Sigmoid colon (tissue), 6 donors: ENCODE measurements at regions not wholly inside any gene's neighbourhood (a gene's known extent, or its start where the extent isn't known, plus 50 kb on each side); places are given as distances from the start of the nearest gene placed in this dataset.

Source experiments
- DNase-seq: peaks from one replicate; pipeline ENCODE4 v3.0.0-alpha.2; 2019
- H3K27ac ChIP-seq, 4 donors: fragments of 200-600 bp; sonication (generic); one replicate each; pipeline ENCODE4 v1.5.1; 2016 to 2019; ENCODE audit warnings: mild to moderate bottlenecking in 1 of 4
- H3K27me3 ChIP-seq, 3 donors: fragments of 200-600 bp; sonication (generic); one replicate each; pipeline ENCODE4 v1.5.1; 2019; ENCODE audit warnings: mild to moderate bottlenecking in 1 of 3
- H3K36me3 ChIP-seq, 4 donors: fragments of 200-600 bp; sonication (generic); one replicate each; pipeline ENCODE4 v1.5.1; 2016 to 2019
- H3K4me1 ChIP-seq, 4 donors: fragments of 200-600 bp; sonication (generic); one replicate each; pipeline ENCODE4 v1.5.1; 2017 to 2019
- H3K4me3 ChIP-seq, 4 donors: fragments of 200-600 bp; sonication (generic); one replicate each; pipeline ENCODE4 v1.5.1; 2017 to 2019; ENCODE audit warnings: mild to moderate bottlenecking in 2 of 4, moderate library complexity in 1 of 4
- H3K9me3 ChIP-seq, 4 donors: fragments of 200-600 bp in 3 of 4; sonication (generic) in 3 of 4; one replicate each; pipeline versions ENCODE4 v1.5.1 to v1.6.1; 2013 to 2019
- EP300 ChIP-seq, 4 donors: sonication (generic); formaldehyde crosslinking; IDR thresholded peaks; one replicate each; pipeline ENCODE4 v1.6.1; 2017; ENCODE audit warnings: antibody characterized with exemption in 4 of 4
- POLR2A ChIP-seq, 2 donors: fragments of 450-650 bp; IDR thresholded peaks; one replicate each; pipeline ENCODE4 v1.6.1; 2016; ENCODE audit warnings: antibody characterized with exemption in 2 of 2, mild to moderate bottlenecking in 2 of 2, moderate library complexity in 2 of 2
- POLR2AphosphoS5 ChIP-seq, 4 donors: sonication (generic); formaldehyde crosslinking; IDR thresholded peaks; one replicate each; pipeline ENCODE4 v1.6.1; 2017; ENCODE audit warnings: antibody characterized with exemption in 4 of 4
- WGBS, 2 donors: extraction: QIAGEN DNeasy Blood & Tissue Kit; methylation state at CpG; one replicate each; pipeline ENCODE4 v1.1.7; 2013; 5-methylcytosine and 5-hydroxymethylcytosine counted together
- intact Hi-C: fragments of 100-400 bp; cut with DNase I; formaldehyde crosslinking; loops from one replicate; pipeline ENCODE4 v1.15.1; 2023
- TF ChIP-seq, protein P1 (sequence below), 4 experiments: fragments of 450-650 bp in 3 of 4; fragments of 200-600 bp in 1 of 4; IDR thresholded peaks; one replicate each; pipeline ENCODE4 v1.5.1; 2016 to 2019; ENCODE audit warnings: antibody characterized with exemption in 4 of 4, mild to moderate bottlenecking in 3 of 4, moderate library complexity in 2 of 4
- donor health status: healthy with polysubstance abuse.
- donor health status: healthy.

DNA sequence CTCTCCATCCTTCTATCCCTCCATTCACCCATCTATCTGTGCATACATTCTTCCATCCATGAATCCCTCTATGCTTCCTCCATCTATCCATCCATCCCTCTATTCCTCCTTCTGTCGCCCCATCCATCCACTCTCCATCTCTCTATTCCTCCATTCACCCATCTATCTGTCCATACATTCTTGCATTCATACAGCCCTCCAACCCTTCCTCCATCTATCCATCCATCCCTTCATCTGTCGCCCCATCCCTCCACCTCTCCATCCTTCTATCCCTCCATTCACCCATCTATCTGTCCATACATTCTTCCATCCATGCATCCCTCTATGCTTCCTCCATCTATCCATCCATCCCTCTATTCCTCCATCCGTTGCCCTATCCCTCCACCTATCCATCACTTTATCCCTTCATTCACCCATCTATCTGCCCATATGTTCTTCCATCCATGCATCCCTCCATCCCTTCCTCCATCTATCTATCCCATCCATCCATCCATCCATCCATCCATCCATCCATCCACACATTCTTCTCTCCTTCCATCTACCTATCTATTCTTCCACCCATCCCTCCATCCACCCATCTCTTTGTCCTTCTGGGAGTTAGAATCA is 272.5 kb upstream of the TNRC6C start:
- Histone ChIP-seq H3K27ac (no peak overlapping the region), H3K9me3 (no peaks in the 10 kb centered on the region), H3K36me3 (no peaks in the 10 kb centered on the region), H3K4me3 (no peak overlapping the region), H3K27me3 (peaks cover 0 to 11% (median 0%) of the 10 kb centered on the region in 3 donors), H3K4me1 (peaks cover 0 to 27% (median 12%) of the 10 kb centered on the region in 4 donors)
- intact Hi-C loops = no loop called here
- TF ChIP-seq, protein P1, sequence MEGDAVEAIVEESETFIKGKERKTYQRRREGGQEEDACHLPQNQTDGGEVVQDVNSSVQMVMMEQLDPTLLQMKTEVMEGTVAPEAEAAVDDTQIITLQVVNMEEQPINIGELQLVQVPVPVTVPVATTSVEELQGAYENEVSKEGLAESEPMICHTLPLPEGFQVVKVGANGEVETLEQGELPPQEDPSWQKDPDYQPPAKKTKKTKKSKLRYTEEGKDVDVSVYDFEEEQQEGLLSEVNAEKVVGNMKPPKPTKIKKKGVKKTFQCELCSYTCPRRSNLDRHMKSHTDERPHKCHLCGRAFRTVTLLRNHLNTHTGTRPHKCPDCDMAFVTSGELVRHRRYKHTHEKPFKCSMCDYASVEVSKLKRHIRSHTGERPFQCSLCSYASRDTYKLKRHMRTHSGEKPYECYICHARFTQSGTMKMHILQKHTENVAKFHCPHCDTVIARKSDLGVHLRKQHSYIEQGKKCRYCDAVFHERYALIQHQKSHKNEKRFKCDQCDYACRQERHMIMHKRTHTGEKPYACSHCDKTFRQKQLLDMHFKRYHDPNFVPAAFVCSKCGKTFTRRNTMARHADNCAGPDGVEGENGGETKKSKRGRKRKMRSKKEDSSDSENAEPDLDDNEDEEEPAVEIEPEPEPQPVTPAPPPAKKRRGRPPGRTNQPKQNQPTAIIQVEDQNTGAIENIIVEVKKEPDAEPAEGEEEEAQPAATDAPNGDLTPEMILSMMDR (IDR thresholded peaks at IDR 0.05) = no peak
- TF ChIP-seq POLR2A (IDR thresholded peaks at IDR 0.05) = no peak
- TF ChIP-seq POLR2AphosphoS5 (IDR thresholded peaks at IDR 0.05) = no peak
- TF ChIP-seq EP300 (IDR thresholded peaks at IDR 0.05) = no peak
- DNase-seq = peak; percentile 5
- WGBS, 2 donors = 92 to 95% methylated on average over 3 of the region's 3 CpGs

DNA sequence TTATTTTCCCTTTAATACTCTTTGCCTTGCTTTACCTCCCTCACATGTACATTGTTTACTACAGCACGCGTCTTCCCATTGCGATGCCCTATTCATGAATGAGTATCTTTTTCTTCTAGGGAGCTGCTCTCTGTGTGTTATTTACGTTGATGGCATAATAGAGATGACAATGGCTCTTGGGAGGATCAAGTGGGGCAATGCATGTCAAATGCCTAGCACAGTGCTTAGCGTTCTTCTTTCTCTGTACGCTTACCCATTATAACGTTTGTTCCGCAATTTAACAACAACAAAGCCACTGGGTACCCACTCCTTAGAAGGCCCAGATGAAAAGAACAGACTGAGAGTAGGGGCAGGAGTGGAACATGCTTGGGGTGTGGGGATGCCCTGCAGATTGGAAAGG is 271.6 kb upstream of the TNRC6C start:
- Histone ChIP-seq H3K27ac (no peak overlapping the region), H3K27me3 (peaks cover 0 to 11% (median 0%) of the 10 kb centered on the region in 3 donors), H3K36me3 (no peaks in the 10 kb centered on the region), H3K4me1 (peaks cover 0 to 18% (median 10%) of the 10 kb centered on the region in 4 donors), H3K4me3 (no peak overlapping the region), H3K9me3 (no peaks in the 10 kb centered on the region)
- WGBS, 2 donors = 84 to 90% methylated on average over 8 of the region's 8 CpGs
- no peak for DNase-seq
- TF ChIP-seq POLR2A (IDR thresholded peaks at IDR 0.05) = no peak
- TF ChIP-seq EP300 (IDR thresholded peaks at IDR 0.05) = no peak
- TF ChIP-seq, protein P1 (IDR thresholded peaks at IDR 0.05) = no peak
- intact Hi-C loops = no loop called here

DNA sequence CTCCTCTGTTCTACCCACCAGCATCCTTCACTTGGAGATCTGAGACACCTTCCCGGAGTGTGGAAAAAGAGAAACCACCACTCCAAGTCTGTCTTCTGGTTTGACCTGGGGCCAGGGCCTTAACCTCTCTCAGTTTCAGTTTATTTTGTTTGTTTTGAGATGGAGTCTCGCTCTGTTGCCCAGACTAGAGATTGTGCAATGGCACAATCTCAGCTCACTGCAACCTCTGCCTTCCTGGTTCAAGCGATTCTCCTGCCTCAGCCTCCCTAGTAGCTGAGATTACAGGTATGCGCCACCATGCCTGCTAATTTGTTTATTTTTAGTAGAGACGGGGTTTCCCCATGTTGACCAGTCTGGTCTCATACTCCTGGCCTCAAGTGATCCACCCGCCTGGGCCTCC is 271.1 kb upstream of the TNRC6C start:
- H3K4me1 ChIP-seq = peaks cover 0 to 13% (median 7%) of the 10 kb centered on the region in 4 donors
- H3K9me3 ChIP-seq = no peaks in the 10 kb centered on the region

DNA sequence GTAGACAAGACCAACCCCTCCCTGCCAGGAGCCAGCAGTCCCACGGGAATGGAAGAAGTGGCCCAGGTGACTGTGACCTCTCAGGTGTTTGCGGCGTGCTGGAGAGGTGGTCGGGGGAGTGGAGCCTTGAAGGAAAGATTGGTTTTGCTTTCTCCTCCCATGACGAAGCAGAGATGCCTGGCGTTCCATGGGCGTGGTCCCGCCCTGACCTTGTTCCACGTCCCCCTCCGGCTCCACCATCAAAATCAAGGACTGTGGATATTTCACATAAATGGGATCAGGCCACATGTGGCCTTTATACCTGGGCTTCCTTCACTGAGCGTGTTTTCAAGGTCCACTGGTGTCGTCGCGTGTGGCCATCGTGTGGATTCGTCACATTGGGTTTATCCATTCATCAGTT is 270.6 kb upstream of the TNRC6C start:
- H3K9me3 ChIP-seq = no peaks in the 10 kb centered on the region
- DNase-seq = no peak
- 86 to 93% methylated on average over 16 of the region's 16 CpGs for WGBS, 2 donors

More for the DNA sequence above, 271.1 kb upstream of the TNRC6C start:
- no peak for DNase-seq
- Histone ChIP-seq H3K4me3 (no peak overlapping the region), H3K27ac (no peak overlapping the region), H3K36me3 (no peaks in the 10 kb centered on the region), H3K27me3 (peaks cover 0 to 11% (median 0%) of the 10 kb centered on the region in 3 donors)
- intact Hi-C loops = no loop called here
- TF ChIP-seq EP300 (IDR thresholded peaks at IDR 0.05) (no peak), POLR2AphosphoS5 (IDR thresholded peaks at IDR 0.05) (no peak), POLR2A (IDR thresholded peaks at IDR 0.05) (no peak)
- TF ChIP-seq, protein P1 (IDR thresholded peaks at IDR 0.05) = no peak
- 71 to 86% methylated on average over 6 of the region's 6 CpGs for WGBS, 2 donors

More for the DNA sequence above, 270.6 kb upstream of the TNRC6C start:
- H3K36me3 ChIP-seq = no peaks in the 10 kb centered on the region
- TF ChIP-seq, protein P1 (IDR thresholded peaks at IDR 0.05) = no peak
- TF ChIP-seq EP300 (IDR thresholded peaks at IDR 0.05) (no peak), POLR2A (IDR thresholded peaks at IDR 0.05) (no peak), POLR2AphosphoS5 (IDR thresholded peaks at IDR 0.05) (no peak)
- H3K4me3 ChIP-seq = no peak overlapping the region
- H3K27me3 ChIP-seq = peaks cover 0 to 11% (median 0%) of the 10 kb centered on the region in 3 donors
- H3K4me1 ChIP-seq = peaks cover 0 to 11% (median 7%) of the 10 kb centered on the region in 4 donors
- intact Hi-C loops = no loop called here
- no peak overlapping the region for H3K27ac ChIP-seq
